HG03342 (cell line): ENCODE measurements at regions not wholly inside any gene's neighbourhood (a gene's known extent, or its start where the extent isn't known, plus 50 kb on each side); places are given as distances from the start of the nearest gene placed in this dataset.
"Not testable (repeated sequence)": the region's sequence is repeated elsewhere in the genome, so short reads cannot be mapped to it uniquely, and the experiment has no call there.

Experiments
- ATAC-seq: cut with Tn5 transposase; IDR thresholded peaks from one replicate; pipeline ENCODE4 v1.9.1; 2021; ENCODE audit warnings: mild to moderate bottlenecking, moderate library complexity; ENCODE audit not compliant: unreplicated experiment

DNA sequence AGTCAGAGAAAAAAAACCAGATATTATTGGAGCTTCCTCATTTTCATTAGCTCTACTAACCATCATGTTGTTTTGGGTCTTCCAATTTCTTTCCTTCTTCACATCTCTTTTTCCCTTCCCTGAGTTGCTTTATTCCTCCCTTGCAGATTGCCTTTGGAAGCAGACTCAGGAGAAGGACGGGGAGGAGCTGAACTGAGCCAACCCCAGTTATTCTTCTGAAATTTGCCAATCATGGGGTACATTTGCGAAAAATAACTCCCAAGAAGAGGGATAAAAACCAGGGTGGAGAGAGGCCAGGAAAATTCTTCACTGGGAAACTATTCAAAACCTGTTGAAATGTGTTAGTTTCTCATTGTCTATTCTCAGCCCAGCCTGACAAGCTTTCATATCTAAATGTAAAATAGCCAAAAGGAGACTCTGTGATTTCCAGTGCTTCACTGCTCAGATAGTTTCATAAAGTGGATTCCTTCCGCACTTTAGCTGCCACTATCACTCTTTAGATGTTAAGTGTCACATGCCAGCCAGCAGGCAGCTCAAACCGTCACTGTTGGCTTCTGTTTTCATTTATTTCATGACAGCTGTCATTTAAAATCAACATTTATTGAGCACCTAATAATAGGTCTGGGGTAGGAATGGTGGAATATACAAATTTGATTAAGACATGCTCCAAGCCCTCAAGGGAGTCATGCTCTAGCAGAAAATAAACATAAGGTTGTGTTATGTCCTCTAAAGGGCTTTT lies 204.5 kb downstream of the SREK1 start:
- no peak for ATAC-seq

DNA sequence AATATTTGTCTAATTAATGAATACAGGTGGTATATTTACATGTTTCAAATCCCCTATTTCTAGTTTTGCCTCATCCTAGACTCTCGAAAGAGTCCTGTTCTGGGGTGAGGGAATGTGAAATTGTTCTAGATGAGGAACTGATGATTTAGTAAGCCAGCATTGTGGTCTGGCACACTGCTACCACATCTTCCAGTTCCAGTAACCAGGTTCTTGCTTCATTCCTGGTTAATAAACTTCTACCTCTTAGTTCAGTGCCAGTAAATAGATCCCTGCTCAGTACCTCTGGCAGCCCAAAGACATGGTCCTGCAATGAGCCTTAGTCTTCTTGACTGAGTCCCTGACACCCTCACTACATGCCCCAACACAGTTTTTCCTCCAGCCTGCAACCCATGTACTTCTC lies 207.7 kb downstream of the SREK1 start:
- no peak for ATAC-seq

- ATAC-seq = no peak
These were observed 209.1 kb downstream of the SREK1 start for GRCh38 chr5:66353186-66353585.

DNA sequence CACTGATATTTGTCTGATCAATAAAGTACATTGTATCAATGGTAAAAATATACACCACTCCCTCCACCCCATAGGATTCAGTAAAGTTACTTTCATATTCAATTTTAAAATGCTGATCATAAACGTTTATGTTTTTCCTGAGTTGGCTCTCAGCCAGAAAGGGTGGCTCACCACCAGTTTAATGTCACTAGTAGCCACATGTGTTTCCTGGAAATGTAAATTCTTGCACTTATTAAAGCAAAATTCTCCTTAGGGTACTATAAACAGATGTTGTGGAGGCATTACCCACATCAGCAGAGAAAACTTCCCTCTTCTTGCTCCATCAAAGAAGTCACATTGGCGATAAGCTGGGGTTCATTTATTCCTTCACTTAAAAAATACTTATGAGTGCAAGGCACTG lies 210.3 kb downstream of the SREK1 start:
- ATAC-seq = no peak

GRCh38 chr5:66356011-66356565 lies 212.0 kb downstream of the SREK1 start:
- ATAC-seq = no peak

GRCh38 chr5:66358741-66359140 lies 214.6 kb downstream of the SREK1 start:
- ATAC-seq = no peak

- ATAC-seq = no peak
These were observed 217.0 kb downstream of the SREK1 start for GRCh38 chr5:66361070-66361469.

DNA sequence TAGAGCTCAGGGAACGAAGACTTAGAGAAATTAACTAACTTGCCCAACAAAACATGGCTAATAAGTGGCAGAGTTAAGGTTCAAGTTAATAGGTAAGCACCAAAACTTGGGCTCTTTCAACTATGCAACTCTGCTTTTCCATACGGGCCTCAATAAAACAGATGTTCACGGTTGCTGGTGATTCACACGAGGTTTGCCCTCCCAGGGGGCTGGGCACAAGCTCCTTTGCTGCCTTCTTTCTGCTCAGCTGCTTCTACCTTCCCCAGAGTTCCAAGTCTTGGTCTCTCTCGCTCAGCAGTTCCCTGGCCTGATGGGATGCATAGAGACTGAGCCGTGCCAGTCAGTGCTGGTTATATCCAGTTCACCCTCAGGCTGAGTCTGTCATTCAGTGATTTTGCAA lies 217.9 kb downstream of the SREK1 start:
- ATAC-seq = no peak

DNA sequence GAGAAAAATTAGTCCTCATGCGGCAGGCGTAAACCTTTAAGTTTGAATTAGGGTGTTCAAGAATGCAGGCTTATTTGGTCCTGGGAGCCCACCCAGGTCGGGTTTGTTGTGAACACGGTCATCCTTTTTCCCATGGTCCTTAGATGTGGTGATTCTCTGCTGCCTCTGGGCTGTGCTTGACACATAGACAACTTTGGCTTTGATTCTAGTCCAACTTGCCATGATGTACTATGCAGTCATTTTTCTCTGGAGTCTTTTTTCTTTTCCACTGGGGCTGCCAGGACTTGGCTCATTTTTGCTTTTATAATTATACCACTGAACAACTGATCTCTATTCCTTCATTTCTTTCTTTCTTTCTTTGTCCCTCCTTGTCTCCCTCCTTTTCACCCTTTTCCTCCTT lies 218.6 kb downstream of the SREK1 start:
- ATAC-seq = no peak

GRCh38 chr5:66363097-66363496 lies 219.0 kb downstream of the SREK1 start:
- no peak for ATAC-seq

GRCh38 chr5:66364186-66364585 lies 220.1 kb downstream of the SREK1 start:
- no peak for ATAC-seq

- ATAC-seq = no peak
These were observed 221.9 kb downstream of the SREK1 start for GRCh38 chr5:66365981-66366380.

- no peak for ATAC-seq
These were observed 223.9 kb downstream of the SREK1 start for GRCh38 chr5:66367814-66368541.

- no peak for ATAC-seq
These were observed 224.7 kb downstream of the SREK1 start for GRCh38 chr5:66368811-66369210.

GRCh38 chr5:66377747-66378146 lies 218.4 kb upstream of the MAST4 start:
- no peak for ATAC-seq

DNA sequence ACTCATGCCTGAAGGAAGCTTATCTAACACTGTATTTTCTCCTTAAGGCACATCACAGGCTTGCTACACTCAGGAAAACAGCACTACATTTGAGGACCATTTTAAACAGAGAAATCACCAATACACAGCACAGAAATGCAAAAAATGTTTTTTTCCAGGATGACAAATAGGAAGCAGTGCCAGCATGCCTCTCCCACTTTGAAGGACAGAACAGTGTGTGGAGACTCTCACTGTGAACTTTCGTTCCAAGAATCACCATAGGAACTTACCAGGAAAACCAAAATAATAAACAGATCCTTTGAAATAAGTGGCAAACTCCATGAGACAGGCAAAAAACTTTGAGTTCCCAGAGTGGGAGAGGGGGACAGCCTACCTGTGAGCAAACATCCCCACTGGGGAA lies 217.8 kb upstream of the MAST4 start:
- no peak for ATAC-seq

GRCh38 chr5:66382152-66382551 lies 214.0 kb upstream of the MAST4 start:
- ATAC-seq = no peak

GRCh38 chr5:66405145-66405544 lies 191.0 kb upstream of the MAST4 start:
- not testable (repeated sequence) for ATAC-seq

DNA sequence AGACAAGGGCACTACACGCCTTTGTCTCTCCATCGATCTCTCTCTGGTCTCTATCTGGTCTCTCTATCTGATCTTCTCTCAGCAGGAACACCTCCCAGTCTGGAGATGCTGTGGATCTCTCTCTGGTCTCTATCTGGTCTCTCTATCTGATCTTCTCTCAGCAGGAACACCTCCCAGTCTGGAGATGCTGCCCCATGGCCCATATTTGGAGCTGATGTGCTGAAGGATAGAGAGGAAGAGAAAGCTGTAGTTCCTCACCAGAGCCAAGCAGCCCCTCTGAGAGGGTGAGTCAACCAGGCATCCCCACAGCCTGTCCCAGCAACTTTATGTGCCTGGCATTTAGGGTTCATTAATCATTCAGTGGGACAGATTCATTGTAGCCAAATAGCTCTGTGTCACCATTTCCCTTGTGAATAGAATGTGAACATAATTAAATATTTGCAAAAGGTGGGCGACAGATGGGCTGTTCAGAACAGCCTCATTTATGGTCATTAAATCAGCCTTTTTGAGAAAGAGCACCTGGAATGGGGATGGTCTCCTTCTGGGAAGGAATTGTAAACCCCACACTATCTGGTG lies 189.3 kb upstream of the MAST4 start:
- ATAC-seq = no peak

DNA sequence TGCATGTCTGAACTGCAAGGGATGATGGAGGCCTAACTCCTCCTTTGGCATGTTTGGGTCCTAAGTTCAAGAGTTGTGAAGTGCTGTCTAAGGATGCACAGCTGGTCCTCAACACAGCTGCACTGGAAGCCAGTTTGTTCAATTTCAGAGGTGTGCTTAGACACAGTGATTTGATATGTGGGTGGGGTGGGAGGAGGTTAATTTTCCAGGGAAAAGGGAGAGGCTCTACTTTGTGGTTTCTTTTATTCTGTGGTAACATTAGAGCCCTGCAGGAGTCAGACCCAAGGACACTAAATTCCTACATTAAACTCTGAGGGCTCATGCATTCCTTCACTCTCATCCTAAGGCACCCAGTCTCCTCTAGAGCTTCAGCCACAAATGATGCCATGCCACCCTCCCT lies 188.4 kb upstream of the MAST4 start:
- ATAC-seq = no peak

GRCh38 chr5:66408576-66408975 lies 187.6 kb upstream of the MAST4 start:
- no peak for ATAC-seq

- no peak for ATAC-seq
These were observed 186.1 kb upstream of the MAST4 start for GRCh38 chr5:66410122-66410521.
